Keratinocyte (primary cell): ENCODE measurements at regions not wholly inside any gene's neighbourhood (a gene's known extent, or its start where the extent isn't known, plus 50 kb on each side); places are given as distances from the start of the nearest gene placed in this dataset.

Experiments
- EZH2 ChIP-seq: IDR thresholded peaks from one replicate; pipeline ENCODE4 v1.6.1; 2012; ENCODE audit warnings: inconsistent platforms, mild to moderate bottlenecking, low read length, moderate library complexity
- TF ChIP-seq, protein P1 (sequence below), 3 experiments: IDR thresholded peaks in 1 of 3; conservative IDR thresholded peaks in 1 of 3; optimal IDR thresholded peaks in 1 of 3; 2 replicates in 2 of 3; 3 replicates in 1 of 3; pipeline versions ENCODE3 to v1.5.1; 2011; ENCODE audit warnings: low read length in 3 of 3, mild to moderate bottlenecking in 3 of 3, moderate library complexity in 2 of 3, control low read depth in 1 of 3, inconsistent platforms in 1 of 3; ENCODE audit not compliant: insufficient read depth in 2 of 3; ENCODE audit errors: extremely low read depth in 1 of 3

DNA sequence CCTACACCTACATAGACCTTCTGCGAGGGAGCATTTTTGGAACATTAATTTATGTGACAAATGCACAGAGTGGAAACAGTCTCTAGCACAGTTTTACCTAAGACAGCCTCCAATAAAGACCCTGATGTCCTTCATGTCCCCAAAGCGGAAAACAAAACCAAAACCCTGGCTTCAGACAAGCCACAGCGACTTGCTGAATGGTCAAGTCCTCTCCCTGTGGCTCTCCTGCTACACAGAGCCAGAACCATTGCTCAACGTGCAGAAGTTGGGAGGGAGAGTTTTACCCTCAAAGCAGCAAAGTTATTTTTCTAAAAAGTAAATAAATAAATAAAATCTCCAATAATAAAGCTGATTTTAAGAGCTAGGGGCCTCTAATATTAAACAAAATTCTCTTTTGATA, 135.0 kb upstream of the TMEM132C start:
- TF ChIP-seq, protein P1, sequence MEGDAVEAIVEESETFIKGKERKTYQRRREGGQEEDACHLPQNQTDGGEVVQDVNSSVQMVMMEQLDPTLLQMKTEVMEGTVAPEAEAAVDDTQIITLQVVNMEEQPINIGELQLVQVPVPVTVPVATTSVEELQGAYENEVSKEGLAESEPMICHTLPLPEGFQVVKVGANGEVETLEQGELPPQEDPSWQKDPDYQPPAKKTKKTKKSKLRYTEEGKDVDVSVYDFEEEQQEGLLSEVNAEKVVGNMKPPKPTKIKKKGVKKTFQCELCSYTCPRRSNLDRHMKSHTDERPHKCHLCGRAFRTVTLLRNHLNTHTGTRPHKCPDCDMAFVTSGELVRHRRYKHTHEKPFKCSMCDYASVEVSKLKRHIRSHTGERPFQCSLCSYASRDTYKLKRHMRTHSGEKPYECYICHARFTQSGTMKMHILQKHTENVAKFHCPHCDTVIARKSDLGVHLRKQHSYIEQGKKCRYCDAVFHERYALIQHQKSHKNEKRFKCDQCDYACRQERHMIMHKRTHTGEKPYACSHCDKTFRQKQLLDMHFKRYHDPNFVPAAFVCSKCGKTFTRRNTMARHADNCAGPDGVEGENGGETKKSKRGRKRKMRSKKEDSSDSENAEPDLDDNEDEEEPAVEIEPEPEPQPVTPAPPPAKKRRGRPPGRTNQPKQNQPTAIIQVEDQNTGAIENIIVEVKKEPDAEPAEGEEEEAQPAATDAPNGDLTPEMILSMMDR (optimal IDR thresholded peaks at IDR 0.05 in 1 of 3, IDR thresholded peaks at IDR 0.05 in 1 of 3, conservative IDR thresholded peaks at IDR 0.05 in 1 of 3; ENCODE audit: extremely low read depth in 1 of 3, insufficient read depth in 2 of 3, low read length in 3 of 3): no peak
- TF ChIP-seq EZH2: no peak
